NB4 (cell line): ENCODE measurements at regions not wholly inside any gene's neighbourhood (a gene's known extent, or its start where the extent isn't known, plus 50 kb on each side); places are given as distances from the start of the nearest gene placed in this dataset.

Source experiments
- DNase-seq: peaks from one replicate; pipeline ENCODE4 v3.0.0; 2010; ENCODE audit warnings: low read depth
- H3K4me3 ChIP-seq: one replicate; pipeline ENCODE4 v1.5.1; 2011; ENCODE audit warnings: mild to moderate bottlenecking, low read depth, low read length, moderate library complexity
- CTCF ChIP-seq: IDR thresholded peaks from one replicate; pipeline ENCODE4 v1.5.1; 2012; ENCODE audit warnings: low read depth, low read length
- MAX ChIP-seq: IDR thresholded peaks from 2 replicates; pipeline ENCODE4 v1.6.1; 2011; ENCODE audit warnings: low read depth, low read length
- MYC ChIP-seq: IDR thresholded peaks from 2 replicates; pipeline ENCODE4 v1.6.1; 2011; ENCODE audit warnings: low read depth, low read length
- POLR2A ChIP-seq: IDR thresholded peaks from 2 replicates; pipeline ENCODE4 v1.6.1; 2011; ENCODE audit warnings: mild to moderate bottlenecking; ENCODE audit not compliant: insufficient read length; ENCODE audit errors: extremely low read depth

DNA sequence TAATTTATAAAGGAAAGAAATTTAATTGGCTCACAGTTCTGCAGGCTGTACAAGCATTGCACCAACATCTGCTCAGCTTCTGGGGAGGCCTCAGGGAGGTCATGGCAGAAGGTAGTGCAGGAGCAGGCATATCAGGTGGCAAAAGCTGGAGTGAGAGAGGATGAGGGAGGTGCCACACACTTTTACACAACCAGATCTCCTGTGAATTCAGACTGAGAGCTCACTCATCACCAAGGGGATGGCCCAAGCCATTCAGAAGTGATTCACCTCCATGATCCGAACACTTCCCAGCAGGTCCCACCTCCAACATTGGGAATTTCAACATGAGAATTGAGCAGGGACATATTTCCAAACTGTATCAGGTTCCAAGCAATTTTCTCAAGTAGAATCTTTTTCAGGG, 84.7 kb upstream of the BRINP1 start:
- no peak for TF ChIP-seq MYC
- TF ChIP-seq POLR2A: no peak
- H3K4me3 ChIP-seq: no peak overlapping the region
- no peak for DNase-seq

- DNase-seq: no peak
- no peak overlapping the region for H3K4me3 ChIP-seq
- no peak for TF ChIP-seq MAX
- no peak for TF ChIP-seq CTCF
- no peak for TF ChIP-seq POLR2A
- TF ChIP-seq MYC: no peak
These were observed 84.3 kb upstream of the BRINP1 start for GRCh38 chr9:119453490-119453911.

GRCh38 chr9:119451426-119451825, 82.2 kb upstream of the BRINP1 start:
- no peak overlapping the region for H3K4me3 ChIP-seq
- TF ChIP-seq POLR2A: no peak
- TF ChIP-seq CTCF: no peak
- no peak for TF ChIP-seq MAX
- no peak for TF ChIP-seq MYC
- DNase-seq: no peak

- no peak for TF ChIP-seq CTCF
- TF ChIP-seq MYC: no peak
- no peak for TF ChIP-seq POLR2A
- TF ChIP-seq MAX: no peak
- no peak overlapping the region for H3K4me3 ChIP-seq
- DNase-seq: no peak
These were observed 73.9 kb upstream of the BRINP1 start for GRCh38 chr9:119443179-119443578.

GRCh38 chr9:119441832-119442231, 72.6 kb upstream of the BRINP1 start:
- no peak overlapping the region for H3K4me3 ChIP-seq
- no peak for DNase-seq
- no peak for TF ChIP-seq MYC
- TF ChIP-seq MAX: no peak
- TF ChIP-seq CTCF: no peak
- TF ChIP-seq POLR2A: no peak

DNA sequence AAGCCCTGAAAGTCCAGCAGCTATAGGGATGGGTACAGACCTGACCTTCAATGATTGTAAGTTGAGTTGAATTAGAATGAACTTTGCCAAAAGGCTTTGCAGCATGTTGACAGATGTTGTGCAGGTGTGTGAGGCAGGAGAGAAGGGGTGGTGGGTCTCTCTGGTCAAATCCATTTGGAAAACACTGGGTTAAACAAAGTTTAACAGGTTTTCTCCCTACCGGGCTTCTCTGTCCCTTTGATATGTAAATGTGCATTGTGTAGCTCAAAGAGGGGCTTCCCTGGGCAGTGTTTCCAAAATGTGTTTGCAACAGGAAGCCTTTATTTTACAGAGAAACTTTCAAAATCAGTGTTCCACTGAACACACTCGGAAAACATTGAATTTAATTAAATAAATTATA, 72.1 kb upstream of the BRINP1 start:
- TF ChIP-seq POLR2A (no peak), MYC (no peak), CTCF (no peak), MAX (no peak)
- DNase-seq: no peak
- H3K4me3 ChIP-seq: no peak overlapping the region
